SK-N-SH (cell line): ENCODE measurements at regions not wholly inside any gene's neighbourhood (a gene's known extent, or its start where the extent isn't known, plus 50 kb on each side); places are given as distances from the start of the nearest gene placed in this dataset.

ENCODE experiments used
- CTCF ChIA-PET: fragments of 300-600, 350-600 bp; formaldehyde crosslinking; extraction: SDS; loops from one replicate; lab custom pipeline; 2021; lab: Yijun Ruan, JAX
- POLR2A ChIA-PET: fragments of 350-600 bp; sonication (Branson Sonifier 250); formaldehyde crosslinking; extraction: SDS; loops from one replicate; lab custom pipeline; 2020; ENCODE audit warnings: antibody characterized with exemption, inconsistent platforms; lab: Yijun Ruan, JAX
- DNase-seq: peaks from one replicate; pipeline ENCODE4 v3.0.0; 2012
- H2AFZ ChIP-seq: fragments of 200-600 bp; sonication (generic); 2 replicates; pipeline ENCODE4 v1.8.1; 2016; ENCODE audit warnings: antibody characterized with exemption, mild to moderate bottlenecking, low read depth
- H3F3A ChIP-seq: fragments of 200-600 bp; sonication (generic); replicated peaks from 2 replicates; pipeline ENCODE3; 2016; ENCODE audit warnings: antibody characterized with exemption, mild to moderate bottlenecking; ENCODE audit not compliant: insufficient read depth
- H3K27ac ChIP-seq, 2 experiments: fragments of 200-500 bp in 1 of 2; fragments of 200-600 bp in 1 of 2; sonication (Bioruptor generic) in 1 of 2; sonication (generic), shearing (Covaris generic) in 1 of 2; 2 replicates each; pipeline versions ENCODE4 v1.5.1 to v1.6.1; 2014 to 2016; ENCODE audit warnings: low read depth in 2 of 2, inconsistent platforms in 1 of 2, low read length in 1 of 2, mild to moderate bottlenecking in 1 of 2, mixed read lengths in 1 of 2
- H3K27me3 ChIP-seq: fragments of 200-600 bp; sonication (generic), shearing (Covaris generic); 2 replicates; pipeline ENCODE4 v1.6.1; 2016; ENCODE audit warnings: mixed run types; ENCODE audit not compliant: insufficient read depth
- H3K36me3 ChIP-seq, 2 experiments: fragments of 200-500 bp in 1 of 2; fragments of 200-600 bp in 1 of 2; sonication (Bioruptor generic) in 1 of 2; sonication (generic) in 1 of 2; replicated peaks in 1 of 2; 2 replicates each; pipeline versions ENCODE3 to v1.5.1; 2014 to 2016; ENCODE audit warnings: low read length in 1 of 2, mild to moderate bottlenecking in 1 of 2; ENCODE audit not compliant: insufficient read depth in 2 of 2, control insufficient read depth in 1 of 2
- H3K4me1 ChIP-seq, 2 experiments: fragments of 200-500 bp in 1 of 2; fragments of 200-600 bp in 1 of 2; sonication (Bioruptor generic) in 1 of 2; sonication (generic), shearing (Covaris generic) in 1 of 2; 2 replicates each; pipeline versions ENCODE4 v1.5.1 to v1.6.1; 2014 to 2016; ENCODE audit warnings: low read depth in 1 of 2, low read length in 1 of 2, mixed run types in 1 of 2; ENCODE audit not compliant: insufficient read depth in 2 of 2, control insufficient read depth in 1 of 2
- H3K4me2 ChIP-seq: fragments of 200-600 bp; sonication (generic), shearing (Covaris generic); 2 replicates; pipeline ENCODE4 v1.6.1; 2017; ENCODE audit warnings: mixed run types
- H3K4me3 ChIP-seq, 2 experiments: fragments of 200-500 bp in 1 of 2; fragments of 200-600 bp in 1 of 2; sonication (Bioruptor generic) in 1 of 2; sonication (generic), shearing (Covaris generic) in 1 of 2; 2 replicates each; pipeline versions ENCODE4 v1.5.1 to v1.8.1; 2014 to 2016; ENCODE audit warnings: low read depth in 2 of 2, inconsistent platforms in 1 of 2, low read length in 1 of 2, mild to moderate bottlenecking in 1 of 2, mixed read lengths in 1 of 2, moderate library complexity in 1 of 2
- H3K79me2 ChIP-seq: fragments of 200-600 bp; sonication (generic); 2 replicates; pipeline ENCODE4 v1.8.1; 2017; ENCODE audit warnings: mild to moderate bottlenecking; ENCODE audit not compliant: insufficient read depth
- H3K9ac ChIP-seq: fragments of 200-600 bp; sonication (generic); 2 replicates; pipeline ENCODE4 v1.6.1; 2017; ENCODE audit warnings: mixed run types
- H3K9me2 ChIP-seq: fragments of 200-600 bp; sonication (generic); 2 replicates; pipeline ENCODE4 v1.6.1; 2017; ENCODE audit warnings: mixed run types
- H3K9me3 ChIP-seq: fragments of 200-600 bp; sonication (generic); 2 replicates; pipeline ENCODE4 v1.6.1; 2017; ENCODE audit warnings: mixed run types, mild to moderate bottlenecking, moderate library complexity
- H4K20me1 ChIP-seq: fragments of 200-600 bp; sonication (generic); 2 replicates; pipeline ENCODE4 v1.6.1; 2017; ENCODE audit warnings: mild to moderate bottlenecking, mixed run types; ENCODE audit not compliant: insufficient read depth
- EP300 ChIP-seq, 2 experiments: IDR thresholded peaks; 2 replicates each; pipeline versions ENCODE4 v1.4.0 to v1.6.1; 2012; ENCODE audit warnings: borderline replicate concordance in 1 of 2, low read depth in 1 of 2, low read length in 1 of 2
- EZH2phosphoT487 ChIP-seq: fragments of 200-600 bp; sonication (generic); IDR thresholded peaks from 2 replicates; pipeline ENCODE4 v1.6.1; 2017; ENCODE audit warnings: low read depth, mixed run types, mild to moderate bottlenecking, antibody characterized with exemption, moderate library complexity, borderline replicate concordance
- GABPA ChIP-seq: IDR thresholded peaks from 2 replicates; pipeline ENCODE4 v1.4.0; 2012; ENCODE audit warnings: low read depth, mild to moderate bottlenecking
- MEF2A ChIP-seq: IDR thresholded peaks from 2 replicates; pipeline ENCODE4 v1.4.0; 2012; ENCODE audit warnings: low read depth, borderline replicate concordance
- NRF1 ChIP-seq: IDR thresholded peaks from 2 replicates; pipeline ENCODE4 v1.6.1; 2012; ENCODE audit warnings: low read depth, mild to moderate bottlenecking, low read length
- RAD21 ChIP-seq: IDR thresholded peaks from 2 replicates; pipeline ENCODE4 v1.6.1; 2012; ENCODE audit warnings: mild to moderate bottlenecking, low read length
- RXRA ChIP-seq: IDR thresholded peaks from 2 replicates; pipeline ENCODE4 v1.4.0; 2012; ENCODE audit warnings: low read depth, mild to moderate bottlenecking, borderline replicate concordance
- SIN3A ChIP-seq: IDR thresholded peaks from 2 replicates; pipeline ENCODE4 v1.6.1; 2012; ENCODE audit warnings: low read depth, mild to moderate bottlenecking, low read length, moderate library complexity, borderline replicate concordance
- TCF12 ChIP-seq: IDR thresholded peaks from 2 replicates; pipeline ENCODE4 v1.4.0; 2012
- TEAD4 ChIP-seq: IDR thresholded peaks from 2 replicates; pipeline ENCODE4 v1.4.0; 2012; ENCODE audit warnings: mild to moderate bottlenecking, borderline replicate concordance; ENCODE audit not compliant: insufficient read depth
- WGBS: methylation state at CpG from one replicate; pipeline ENCODE4 v1.1.6; 2017; ENCODE audit warnings: low lambda C conversion rate; 5-methylcytosine and 5-hydroxymethylcytosine counted together
- TF ChIP-seq, protein P1 (sequence below): fragments of 150-350 bp; IDR thresholded peaks from 2 replicates; pipeline ENCODE4 v1.6.1; 2016; ENCODE audit warnings: mild to moderate bottlenecking, low read depth, low read length
- TF ChIP-seq, protein P2 (sequence below): IDR thresholded peaks from 2 replicates; pipeline ENCODE4 v1.6.1; 2012; ENCODE audit warnings: mild to moderate bottlenecking, low read depth, low read length, moderate library complexity
- TF ChIP-seq, protein P3 (sequence below): IDR thresholded peaks from 2 replicates; pipeline ENCODE4 v1.4.0; 2012; ENCODE audit warnings: low read depth

DNA sequence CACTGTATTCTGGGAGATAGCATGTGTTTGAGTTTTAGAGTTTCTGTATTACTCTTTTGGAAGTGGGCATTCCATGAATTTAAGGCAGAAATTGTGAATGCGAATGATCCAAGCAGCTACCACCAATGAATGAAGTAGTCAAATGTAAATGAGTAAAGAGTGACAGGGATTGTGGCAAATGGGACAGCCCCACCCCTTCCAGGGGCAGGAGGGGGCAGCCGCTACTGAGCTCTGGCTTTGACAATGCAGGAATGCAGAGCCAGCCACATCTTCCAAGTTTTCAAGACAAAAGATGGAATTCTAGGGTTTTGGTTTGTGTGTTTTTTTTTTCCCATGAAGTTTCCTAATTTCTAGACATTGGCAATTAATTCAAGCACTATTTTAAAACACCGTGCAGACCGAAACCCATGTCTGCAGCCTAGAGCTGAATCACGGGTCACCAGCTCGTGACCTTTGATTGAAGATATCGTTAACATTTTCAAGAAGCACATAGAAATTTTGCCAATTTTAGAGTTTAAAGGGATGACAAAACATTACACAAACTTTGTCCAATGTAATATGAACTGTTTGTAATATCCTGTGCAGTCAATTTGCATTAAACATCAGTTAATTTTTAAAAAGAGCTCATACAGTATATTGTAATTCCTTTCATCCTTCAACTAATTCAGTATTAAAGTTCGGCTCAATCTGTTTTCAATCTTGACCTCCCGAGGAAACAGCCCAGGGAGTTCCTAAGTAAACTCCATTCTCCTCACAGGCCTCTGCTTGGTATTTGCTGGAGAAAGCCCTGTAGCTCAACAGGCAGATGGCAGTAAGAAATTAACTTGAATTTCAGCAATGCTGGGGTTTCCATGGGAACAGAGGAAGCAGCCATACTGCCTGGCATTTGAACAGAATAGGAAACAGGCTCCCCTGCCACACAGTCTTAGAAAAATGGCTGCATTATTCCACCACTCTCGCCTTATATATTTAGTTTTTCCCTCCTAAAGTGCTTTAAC is 83.4 kb downstream of the UCHL1 start (continued):
- no peak for TF ChIP-seq EZH2phosphoT487

DNA sequence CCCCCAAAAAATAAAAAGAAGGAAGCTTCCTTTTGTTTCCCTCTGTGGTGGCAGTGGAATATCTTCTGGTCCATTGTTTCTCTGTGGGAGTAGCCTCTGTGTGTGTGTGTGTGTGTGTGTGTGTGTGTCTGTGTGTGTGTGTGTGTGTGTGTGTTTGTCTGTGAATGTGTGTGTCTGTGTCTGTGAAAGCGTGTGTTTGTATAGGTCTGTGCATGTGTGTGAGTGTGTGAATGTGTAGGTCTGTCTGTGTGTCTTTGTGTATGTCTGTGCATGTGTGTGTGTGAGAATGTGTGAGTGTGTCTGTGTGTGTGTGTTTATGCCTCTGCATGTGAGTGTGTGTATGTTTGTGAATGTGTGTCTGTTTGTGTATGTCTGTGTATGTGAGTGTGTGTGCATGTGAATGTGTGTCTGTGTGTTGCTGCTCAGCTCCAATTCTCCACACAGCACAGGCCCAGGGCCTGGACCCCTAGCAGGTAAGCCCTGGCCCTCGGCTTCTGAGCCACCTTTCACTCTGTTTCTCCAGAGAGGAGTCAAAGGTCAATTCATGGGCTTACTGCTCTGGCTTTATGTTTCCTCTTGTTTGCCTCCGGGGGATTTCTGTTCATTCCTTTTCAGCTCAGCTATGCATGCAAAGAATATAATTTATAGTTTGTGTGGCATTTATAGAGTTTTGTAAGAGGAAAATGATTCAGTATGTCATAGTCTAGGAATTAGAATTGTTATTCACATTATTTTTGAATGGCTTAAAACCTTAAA is 89.8 kb downstream of the UCHL1 start:
- POLR2A ChIA-PET = no interaction called here
- H3K79me2 ChIP-seq = no peaks in the 10 kb centered on the region
- TF ChIP-seq RAD21 (no peak), MEF2A (no peak), EP300 (IDR thresholded peaks at IDR 0.05; ENCODE audit: borderline replicate concordance in 1 of 2, low read depth in 1 of 2, low read length in 1 of 2) (no peak), NRF1 (no peak), SIN3A (no peak), TEAD4 (no peak), GABPA (no peak), TCF12 (no peak), EZH2phosphoT487 (no peak), RXRA (no peak)
- TF ChIP-seq, protein P1, sequence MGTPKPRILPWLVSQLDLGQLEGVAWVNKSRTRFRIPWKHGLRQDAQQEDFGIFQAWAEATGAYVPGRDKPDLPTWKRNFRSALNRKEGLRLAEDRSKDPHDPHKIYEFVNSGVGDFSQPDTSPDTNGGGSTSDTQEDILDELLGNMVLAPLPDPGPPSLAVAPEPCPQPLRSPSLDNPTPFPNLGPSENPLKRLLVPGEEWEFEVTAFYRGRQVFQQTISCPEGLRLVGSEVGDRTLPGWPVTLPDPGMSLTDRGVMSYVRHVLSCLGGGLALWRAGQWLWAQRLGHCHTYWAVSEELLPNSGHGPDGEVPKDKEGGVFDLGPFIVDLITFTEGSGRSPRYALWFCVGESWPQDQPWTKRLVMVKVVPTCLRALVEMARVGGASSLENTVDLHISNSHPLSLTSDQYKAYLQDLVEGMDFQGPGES = no peak
- TF ChIP-seq, protein P2, sequence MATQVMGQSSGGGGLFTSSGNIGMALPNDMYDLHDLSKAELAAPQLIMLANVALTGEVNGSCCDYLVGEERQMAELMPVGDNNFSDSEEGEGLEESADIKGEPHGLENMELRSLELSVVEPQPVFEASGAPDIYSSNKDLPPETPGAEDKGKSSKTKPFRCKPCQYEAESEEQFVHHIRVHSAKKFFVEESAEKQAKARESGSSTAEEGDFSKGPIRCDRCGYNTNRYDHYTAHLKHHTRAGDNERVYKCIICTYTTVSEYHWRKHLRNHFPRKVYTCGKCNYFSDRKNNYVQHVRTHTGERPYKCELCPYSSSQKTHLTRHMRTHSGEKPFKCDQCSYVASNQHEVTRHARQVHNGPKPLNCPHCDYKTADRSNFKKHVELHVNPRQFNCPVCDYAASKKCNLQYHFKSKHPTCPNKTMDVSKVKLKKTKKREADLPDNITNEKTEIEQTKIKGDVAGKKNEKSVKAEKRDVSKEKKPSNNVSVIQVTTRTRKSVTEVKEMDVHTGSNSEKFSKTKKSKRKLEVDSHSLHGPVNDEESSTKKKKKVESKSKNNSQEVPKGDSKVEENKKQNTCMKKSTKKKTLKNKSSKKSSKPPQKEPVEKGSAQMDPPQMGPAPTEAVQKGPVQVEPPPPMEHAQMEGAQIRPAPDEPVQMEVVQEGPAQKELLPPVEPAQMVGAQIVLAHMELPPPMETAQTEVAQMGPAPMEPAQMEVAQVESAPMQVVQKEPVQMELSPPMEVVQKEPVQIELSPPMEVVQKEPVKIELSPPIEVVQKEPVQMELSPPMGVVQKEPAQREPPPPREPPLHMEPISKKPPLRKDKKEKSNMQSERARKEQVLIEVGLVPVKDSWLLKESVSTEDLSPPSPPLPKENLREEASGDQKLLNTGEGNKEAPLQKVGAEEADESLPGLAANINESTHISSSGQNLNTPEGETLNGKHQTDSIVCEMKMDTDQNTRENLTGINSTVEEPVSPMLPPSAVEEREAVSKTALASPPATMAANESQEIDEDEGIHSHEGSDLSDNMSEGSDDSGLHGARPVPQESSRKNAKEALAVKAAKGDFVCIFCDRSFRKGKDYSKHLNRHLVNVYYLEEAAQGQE = no peak
- TF ChIP-seq, protein P3, sequence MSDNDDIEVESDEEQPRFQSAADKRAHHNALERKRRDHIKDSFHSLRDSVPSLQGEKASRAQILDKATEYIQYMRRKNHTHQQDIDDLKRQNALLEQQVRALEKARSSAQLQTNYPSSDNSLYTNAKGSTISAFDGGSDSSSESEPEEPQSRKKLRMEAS = no peak
- H3K27ac ChIP-seq = no peak overlapping the region
- no peak overlapping the region for H3K9ac ChIP-seq
- H3K9me2 ChIP-seq = no peaks in the 10 kb centered on the region
- H3K4me2 ChIP-seq = no peak overlapping the region
- no peaks in the 10 kb centered on the region for H4K20me1 ChIP-seq
- no peaks in the 10 kb centered on the region for H3K9me3 ChIP-seq
- 40% methylated on average over 3 of the region's 3 CpGs for WGBS
- CTCF ChIA-PET = interaction anchor here (0.9 to 4.0 kb wide), 4 partner anchors 12 to 315 kb away, joined by 3 to 17 read pairs (median 6); no protein-coding TSS in a partner anchor
- no peaks in the 10 kb centered on the region for H3K36me3 ChIP-seq
- no peaks in the 10 kb centered on the region for H3K4me1 ChIP-seq
- DNase-seq = no peak
- H3K27me3 ChIP-seq = no peaks in the 10 kb centered on the region
- H2AFZ ChIP-seq = no peak overlapping the region
- no peaks in the 10 kb centered on the region for H3F3A ChIP-seq
- H3K4me3 ChIP-seq = no peak overlapping the region
